ENCODE measurements at regions not wholly inside any gene's neighbourhood (a gene's known extent, or its start where the extent isn't known, plus 50 kb on each side); places are given as distances from the start of the nearest gene placed in this dataset.

DNA sequence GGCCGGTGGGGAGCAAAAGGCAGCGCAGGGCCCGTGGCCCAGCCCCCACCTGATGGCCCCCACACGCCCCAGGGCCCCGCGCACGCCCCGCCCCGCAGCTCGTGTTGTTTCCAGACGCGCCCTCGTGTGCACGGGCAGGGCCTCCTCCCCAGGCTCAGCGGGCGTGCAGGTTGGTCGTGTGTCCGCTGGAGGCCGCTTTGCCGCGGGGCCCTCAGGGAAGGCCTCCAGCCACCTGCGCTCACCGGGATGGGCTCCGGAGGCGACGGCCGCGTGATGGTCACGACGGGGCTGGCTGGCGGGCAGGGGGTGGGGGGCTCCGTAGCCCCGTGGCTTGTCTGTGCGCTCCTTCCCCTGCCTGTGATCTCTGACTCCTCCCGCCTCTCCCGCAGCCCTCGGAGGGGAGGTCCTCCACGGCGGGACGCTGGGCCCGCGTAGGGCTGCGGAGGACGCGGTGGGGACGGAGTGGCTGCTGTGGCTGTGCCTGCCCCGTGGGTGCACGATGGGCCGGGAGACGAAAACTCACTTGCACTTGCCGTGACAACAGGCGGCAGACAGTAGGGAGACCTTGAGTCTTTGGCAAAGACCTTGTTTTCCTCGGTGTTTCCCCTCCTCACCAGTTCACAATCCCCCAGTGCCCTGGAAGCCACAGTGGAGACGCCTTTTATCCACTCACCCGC lies 67.1 kb downstream of the RTP5 start:
- DNase-seq: no peak
- CTCF ChIA-PET (ENCODE audit: partially characterized antibody): no interaction called here
- Histone ChIP-seq H3K4me1 (ENCODE audit: insufficient read depth, low read length) (peaks cover 26% of the 10 kb centered on the region), H3K27ac (ENCODE audit: low read depth, low read length) (no peak overlapping the region), H3K27me3 (ENCODE audit: insufficient read depth, low read length) (no peaks in the 10 kb centered on the region), H3K9me3 (ENCODE audit: control insufficient read depth in 1 of 2, low read length in 2 of 2) (no peaks in the 10 kb centered on the region), H3K4me3 (ENCODE audit: low read length in 2 of 2) (no peak overlapping the region), H3K36me3 (ENCODE audit: insufficient read depth, low read length) (no peaks in the 10 kb centered on the region)
- POLR2A ChIA-PET (ENCODE audit: partially characterized antibody): no interaction called here
- H3K4me3 Mint-ChIP-seq: no peak overlapping the region
- peaks cover 0 to 2% (median 0%) of the 10 kb centered on the region in 8 donors for H3K9me3 Mint-ChIP-seq
- H3K27ac Mint-ChIP-seq: no peak overlapping the region
- intact Hi-C loops (cut with micrococcal nuclease): no loop called here
- H3K36me3 Mint-ChIP-seq: no peaks in the 10 kb centered on the region
- peaks cover 12 to 37% (median 26%) of the 10 kb centered on the region in 4 donors for H3K4me1 Mint-ChIP-seq
- no peaks in the 10 kb centered on the region for H3K27me3 Mint-ChIP-seq

DNA sequence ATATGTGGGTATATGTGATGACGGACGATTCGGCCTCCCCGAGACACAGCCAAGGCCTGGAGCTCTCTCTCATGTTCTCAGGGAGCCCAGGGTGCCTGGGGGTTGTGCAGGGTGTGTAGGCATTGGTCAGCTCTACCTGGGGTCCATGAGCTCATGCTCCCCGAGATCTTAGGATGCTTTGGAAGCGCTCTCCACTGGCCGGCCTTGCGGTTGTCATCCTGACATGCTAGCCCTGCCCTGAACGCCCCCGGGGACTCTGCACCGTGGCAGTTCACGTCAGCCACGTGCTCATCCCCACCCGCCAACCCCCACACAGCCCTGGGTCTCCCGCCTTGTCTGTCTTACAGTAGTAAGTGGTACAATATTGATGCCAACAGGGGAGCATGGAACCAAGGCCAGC lies 67.8 kb downstream of the RTP5 start:
- Histone ChIP-seq H3K9me3 (ENCODE audit: control insufficient read depth in 1 of 2, low read length in 2 of 2) (no peaks in the 10 kb centered on the region), H3K4me1 (ENCODE audit: insufficient read depth, low read length) (peaks cover 26% of the 10 kb centered on the region), H3K4me3 (ENCODE audit: low read length in 2 of 2) (no peak overlapping the region), H3K36me3 (ENCODE audit: insufficient read depth, low read length) (no peaks in the 10 kb centered on the region), H3K27ac (ENCODE audit: low read depth, low read length) (no peak overlapping the region), H3K27me3 (ENCODE audit: insufficient read depth, low read length) (no peaks in the 10 kb centered on the region)
- Mint-ChIP-seq H3K27ac (no peak overlapping the region), H3K4me3 (no peak overlapping the region), H3K9me3 (peaks cover 0 to 2% (median 0%) of the 10 kb centered on the region in 8 donors), H3K36me3 (no peaks in the 10 kb centered on the region), H3K4me1 (peaks cover 12 to 37% (median 26%) of the 10 kb centered on the region in 4 donors), H3K27me3 (no peaks in the 10 kb centered on the region)
- ChIA-PET POLR2A (ENCODE audit: partially characterized antibody) (no interaction called here), CTCF (ENCODE audit: partially characterized antibody) (no interaction called here)
- no peak for DNase-seq
- intact Hi-C loops (cut with micrococcal nuclease): no loop called here

DNA sequence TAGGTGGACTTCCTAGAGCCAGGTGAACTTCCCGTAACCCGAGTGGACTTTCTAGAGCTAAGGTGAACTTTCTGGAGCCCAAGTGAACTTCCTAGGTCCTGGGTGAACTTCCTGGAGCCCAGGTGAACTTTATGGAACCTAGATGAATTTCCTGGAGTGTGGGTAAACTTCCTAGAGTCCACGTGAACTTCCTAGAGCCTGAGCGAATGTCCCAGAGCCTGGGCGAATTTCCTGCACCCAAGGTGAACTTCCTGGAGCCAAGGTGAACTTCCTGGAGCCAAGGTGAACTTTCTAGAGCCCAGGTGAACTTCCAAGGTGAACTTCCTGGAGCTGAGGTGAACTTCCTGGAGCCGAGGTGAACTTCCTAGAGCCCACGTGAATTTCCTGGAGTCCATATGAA lies 70.0 kb downstream of the RTP5 start:
- no peak for DNase-seq
- Histone ChIP-seq H3K27ac (ENCODE audit: low read depth, low read length) (no peak overlapping the region), H3K4me1 (ENCODE audit: insufficient read depth, low read length) (peaks cover 15% of the 10 kb centered on the region), H3K27me3 (ENCODE audit: insufficient read depth, low read length) (no peaks in the 10 kb centered on the region), H3K36me3 (ENCODE audit: insufficient read depth, low read length) (no peaks in the 10 kb centered on the region), H3K4me3 (ENCODE audit: low read length in 2 of 2) (no peak overlapping the region), H3K9me3 (ENCODE audit: control insufficient read depth in 1 of 2, low read length in 2 of 2) (no peaks in the 10 kb centered on the region)
- peaks cover 7 to 31% (median 18%) of the 10 kb centered on the region in 4 donors for H3K4me1 Mint-ChIP-seq
- no peaks in the 10 kb centered on the region for H3K27me3 Mint-ChIP-seq
- ChIA-PET POLR2A (ENCODE audit: partially characterized antibody) (no interaction called here), CTCF (ENCODE audit: partially characterized antibody) (interaction anchor here (1.0 kb wide), 1 partner anchor 11 kb away, joined by 4 read pairs; no protein-coding TSS in a partner anchor)
- no peak overlapping the region for H3K4me3 Mint-ChIP-seq
- peaks cover 0 to 2% (median 0%) of the 10 kb centered on the region in 8 donors for H3K9me3 Mint-ChIP-seq
- intact Hi-C loops (cut with micrococcal nuclease): no loop called here
- peak overlapping the region; percentile 57 to 86 (median 79) for H3K27ac Mint-ChIP-seq
- H3K36me3 Mint-ChIP-seq: no peaks in the 10 kb centered on the region

DNA sequence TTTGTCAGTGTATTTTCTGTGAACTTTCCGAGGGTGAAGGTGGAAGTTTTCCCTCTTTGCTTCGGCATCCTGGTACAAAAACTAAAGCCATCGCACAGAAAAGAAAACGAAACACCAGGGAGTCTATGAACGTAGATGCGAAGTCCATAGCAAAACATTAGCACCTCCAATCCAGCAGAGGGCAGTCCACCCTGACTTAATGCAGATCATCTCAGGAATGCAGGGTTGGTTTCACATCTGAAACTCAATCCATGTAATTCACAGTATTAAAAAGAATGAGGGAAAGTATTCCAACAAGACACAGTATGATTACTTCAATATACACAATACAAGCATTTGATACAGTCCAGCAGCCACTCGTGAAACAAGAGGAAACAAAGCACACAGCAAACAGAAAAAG lies 70.8 kb downstream of the RTP5 start:
- Mint-ChIP-seq H3K27me3 (no peaks in the 10 kb centered on the region), H3K9me3 (peaks cover 0 to 2% (median 0%) of the 10 kb centered on the region in 8 donors), H3K4me1 (peaks cover 7 to 31% (median 18%) of the 10 kb centered on the region in 4 donors), H3K4me3 (peak overlapping the region in 2 of 8 donors; percentile 3 to 13), H3K27ac (peak overlapping the region in 5 of 7 donors; percentile 52 to 93 (median 72)), H3K36me3 (no peaks in the 10 kb centered on the region)
- intact Hi-C loops (cut with micrococcal nuclease): no loop called here
- ChIA-PET POLR2A (ENCODE audit: partially characterized antibody) (no interaction called here), CTCF (ENCODE audit: partially characterized antibody) (no interaction called here)
- no peak overlapping the region for H3K4me3 ChIP-seq (ENCODE audit: low read length in 2 of 2)
- no peaks in the 10 kb centered on the region for H3K9me3 ChIP-seq (ENCODE audit: control insufficient read depth in 1 of 2, low read length in 2 of 2)
- no peaks in the 10 kb centered on the region for H3K36me3 ChIP-seq (ENCODE audit: insufficient read depth, low read length)
- H3K4me1 ChIP-seq (ENCODE audit: insufficient read depth, low read length): peaks cover 15% of the 10 kb centered on the region
- peak in 1 of 5 donors; percentile 10 for DNase-seq
- H3K27ac ChIP-seq (ENCODE audit: low read depth, low read length): no peak overlapping the region
- no peaks in the 10 kb centered on the region for H3K27me3 ChIP-seq (ENCODE audit: insufficient read depth, low read length)

DNA sequence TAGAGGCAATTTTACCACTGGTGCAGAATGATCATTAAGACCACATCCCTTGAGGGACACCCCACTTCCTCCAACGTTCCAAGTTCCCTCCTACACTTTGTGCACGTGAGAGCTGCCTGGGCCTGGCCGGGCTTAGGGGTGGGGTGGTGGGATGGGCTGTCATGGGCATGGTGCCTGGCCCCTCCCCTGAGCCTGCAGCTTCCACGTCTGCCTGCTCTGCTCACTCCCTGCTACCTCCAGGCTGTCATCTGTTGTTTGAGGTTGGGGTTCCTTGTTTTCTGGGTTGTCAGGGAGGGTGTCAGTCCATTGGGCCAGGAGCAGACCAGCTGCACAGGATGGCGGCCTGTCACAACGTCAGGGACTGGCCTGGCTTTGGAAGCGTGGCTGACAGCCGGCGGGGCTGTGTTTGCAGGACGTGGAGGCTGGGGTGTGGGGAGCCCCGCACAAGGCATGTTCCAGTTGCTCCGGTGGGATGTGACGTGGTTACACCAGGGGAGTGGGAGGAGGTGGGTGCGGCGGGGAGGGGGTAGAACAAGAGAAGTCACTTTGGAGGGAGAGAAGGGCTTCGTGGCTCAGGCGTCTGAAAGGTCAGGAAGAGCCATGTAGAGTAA lies 72.3 kb downstream of the RTP5 start:
- Mint-ChIP-seq H3K9me3 (peaks cover 0 to 2% (median 0%) of the 10 kb centered on the region in 8 donors), H3K4me1 (peaks cover 10 to 31% (median 18%) of the 10 kb centered on the region in 4 donors), H3K27ac (no peak overlapping the region), H3K27me3 (no peaks in the 10 kb centered on the region), H3K4me3 (no peak overlapping the region), H3K36me3 (no peaks in the 10 kb centered on the region)
- Histone ChIP-seq H3K36me3 (ENCODE audit: insufficient read depth, low read length) (no peaks in the 10 kb centered on the region), H3K27ac (ENCODE audit: low read depth, low read length) (no peak overlapping the region), H3K4me1 (ENCODE audit: insufficient read depth, low read length) (peaks cover 15% of the 10 kb centered on the region), H3K4me3 (ENCODE audit: low read length in 2 of 2) (no peak overlapping the region), H3K27me3 (ENCODE audit: insufficient read depth, low read length) (no peaks in the 10 kb centered on the region), H3K9me3 (ENCODE audit: control insufficient read depth in 1 of 2, low read length in 2 of 2) (no peaks in the 10 kb centered on the region)
- no peak for DNase-seq
- intact Hi-C loops (cut with micrococcal nuclease): no loop called here
- ChIA-PET CTCF (ENCODE audit: partially characterized antibody) (no interaction called here), POLR2A (ENCODE audit: partially characterized antibody) (no interaction called here)

DNA sequence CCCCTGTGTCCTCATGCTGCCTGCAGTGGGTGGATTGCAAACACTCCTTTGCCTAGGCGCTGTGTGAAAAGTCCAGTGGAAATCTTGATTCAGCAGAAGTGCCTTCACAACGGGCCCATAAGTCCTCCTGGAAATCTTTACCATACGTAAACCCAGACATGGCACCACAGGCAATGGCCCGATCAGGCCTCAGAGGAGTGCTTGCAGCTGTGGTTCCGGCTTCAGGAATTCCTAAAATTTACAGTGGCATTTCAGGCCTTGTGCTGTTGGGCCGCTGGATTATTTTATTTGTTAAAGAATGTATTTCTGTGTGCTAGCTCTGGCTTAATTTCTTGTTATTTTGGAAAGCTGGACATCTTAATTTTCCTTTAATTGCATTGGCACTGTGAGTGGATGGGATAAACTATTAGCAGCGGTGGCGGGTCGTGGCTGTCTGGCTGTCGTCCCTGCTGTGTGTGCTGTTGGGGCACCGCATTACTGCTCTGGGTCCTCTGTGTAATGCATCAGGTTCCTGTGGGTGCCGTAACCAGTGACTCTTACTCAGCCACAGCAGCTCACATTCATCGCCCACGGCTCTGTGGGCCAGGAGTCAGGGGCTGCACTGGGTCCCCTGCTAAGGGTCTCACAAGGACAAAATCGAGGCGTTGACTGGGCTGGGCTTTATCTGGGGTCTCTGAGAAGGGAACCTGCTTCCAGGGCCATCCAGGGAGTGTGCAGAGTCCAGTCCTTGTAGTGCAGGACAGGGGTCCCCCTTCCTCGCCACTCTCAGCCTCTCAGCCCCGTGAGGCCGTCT lies 73.1 kb downstream of the RTP5 start:
- Histone ChIP-seq H3K27me3 (ENCODE audit: insufficient read depth, low read length) (no peaks in the 10 kb centered on the region), H3K4me3 (ENCODE audit: low read length in 2 of 2) (no peak overlapping the region), H3K4me1 (ENCODE audit: insufficient read depth, low read length) (peaks cover 15% of the 10 kb centered on the region), H3K36me3 (ENCODE audit: insufficient read depth, low read length) (no peaks in the 10 kb centered on the region), H3K27ac (ENCODE audit: low read depth, low read length) (no peak overlapping the region), H3K9me3 (ENCODE audit: control insufficient read depth in 1 of 2, low read length in 2 of 2) (no peaks in the 10 kb centered on the region)
- H3K4me3 Mint-ChIP-seq: no peak overlapping the region
- peaks cover 10 to 31% (median 18%) of the 10 kb centered on the region in 4 donors for H3K4me1 Mint-ChIP-seq
- H3K9me3 Mint-ChIP-seq: peaks cover 0 to 2% (median 0%) of the 10 kb centered on the region in 8 donors
- H3K36me3 Mint-ChIP-seq: no peaks in the 10 kb centered on the region
- ChIA-PET CTCF (ENCODE audit: partially characterized antibody) (no interaction called here), POLR2A (ENCODE audit: partially characterized antibody) (no interaction called here)
- intact Hi-C loops (cut with micrococcal nuclease): no loop called here
- no peaks in the 10 kb centered on the region for H3K27me3 Mint-ChIP-seq
- no peak overlapping the region for H3K27ac Mint-ChIP-seq
- no peak for DNase-seq

DNA sequence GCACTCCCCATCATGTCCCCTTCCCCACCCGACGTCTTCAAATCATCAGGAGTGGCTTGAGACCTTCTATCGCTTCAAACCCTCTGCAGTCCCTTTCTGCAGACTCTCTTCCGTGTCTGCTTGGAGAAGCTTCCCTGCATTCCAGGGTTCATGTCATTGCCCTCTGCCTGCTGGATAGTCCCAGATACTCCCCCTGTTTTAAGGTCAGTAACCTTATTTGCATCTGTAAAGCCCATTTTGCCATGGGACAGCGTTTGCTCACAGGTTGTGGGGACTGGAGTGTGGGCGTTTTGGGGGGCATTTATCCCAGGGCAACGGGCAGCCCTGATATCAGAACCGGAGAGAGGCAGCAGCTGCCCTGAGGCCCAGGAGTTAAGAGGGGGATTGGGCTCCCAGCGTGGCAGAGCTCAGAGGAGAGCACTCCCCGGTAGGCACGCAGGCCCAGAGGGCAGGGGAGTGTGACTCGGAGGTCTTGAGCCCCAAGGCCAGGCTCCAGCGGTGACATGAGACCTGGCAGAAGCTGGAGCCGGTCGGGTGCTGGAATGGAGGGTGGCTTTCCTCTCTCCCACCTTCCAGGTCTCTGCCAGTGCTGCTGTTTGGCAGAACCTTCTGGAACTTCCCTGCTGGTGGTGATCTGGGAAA lies 73.8 kb downstream of the RTP5 start:
- Mint-ChIP-seq H3K9me3 (peaks cover 0 to 2% (median 0%) of the 10 kb centered on the region in 8 donors), H3K4me1 (peaks cover 10 to 26% (median 16%) of the 10 kb centered on the region in 4 donors), H3K36me3 (no peaks in the 10 kb centered on the region), H3K27me3 (no peaks in the 10 kb centered on the region), H3K4me3 (no peak overlapping the region), H3K27ac (no peak overlapping the region)
- POLR2A ChIA-PET (ENCODE audit: partially characterized antibody): no interaction called here
- no peaks in the 10 kb centered on the region for H3K9me3 ChIP-seq (ENCODE audit: control insufficient read depth in 1 of 2, low read length in 2 of 2)
- H3K4me1 ChIP-seq (ENCODE audit: insufficient read depth, low read length): peaks cover 15% of the 10 kb centered on the region
- no peak overlapping the region for H3K4me3 ChIP-seq (ENCODE audit: low read length in 2 of 2)
- H3K27me3 ChIP-seq (ENCODE audit: insufficient read depth, low read length): no peaks in the 10 kb centered on the region
- H3K36me3 ChIP-seq (ENCODE audit: insufficient read depth, low read length): no peaks in the 10 kb centered on the region
- DNase-seq: no peak
- CTCF ChIA-PET (ENCODE audit: partially characterized antibody): no interaction called here
- no peak overlapping the region for H3K27ac ChIP-seq (ENCODE audit: low read depth, low read length)
- intact Hi-C loops (cut with micrococcal nuclease): no loop called here
